ENCODE measurements at regions not wholly inside any gene's neighbourhood (a gene's known extent, or its start where the extent isn't known, plus 50 kb on each side); places are given as distances from the start of the nearest gene placed in this dataset.

- Histone ChIP-seq H3K9me3 (no peaks in the 10 kb centered on the region), H3K27ac (no peak overlapping the region), H3K36me3 (no peaks in the 10 kb centered on the region), H3K27me3 (no peaks in the 10 kb centered on the region), H3K4me3 (no peak overlapping the region), H3K4me1 (no peaks in the 10 kb centered on the region)
- no peak for ATAC-seq
- WGBS, 2 donors (ENCODE audit: low coverage in 1 of 2) = 85% methylated on average over 4 to 5 of the region's 5 CpGs
- TF ChIP-seq POLR2AphosphoS5 (IDR thresholded peaks at IDR 0.05) (no peak), POLR2A (IDR thresholded peaks at IDR 0.05) (no peak), CTCF (IDR thresholded peaks at IDR 0.05) (no peak), EP300 (IDR thresholded peaks at IDR 0.05) (no peak)
Observed at GRCh38 chr18:55768255-55768654, 180.3 kb upstream of the TCF4 start.

GRCh38 chr18:55764386-55764785 lies 176.4 kb upstream of the TCF4 start:
- H3K27ac ChIP-seq = no peak overlapping the region
- no peaks in the 10 kb centered on the region for H3K4me1 ChIP-seq
- WGBS, 2 donors (ENCODE audit: low coverage in 1 of 2) = 85 to 100% methylated on average over 3 to 5 of the region's 5 CpGs
- no peak for TF ChIP-seq POLR2A (IDR thresholded peaks at IDR 0.05)
- ATAC-seq = no peak
- H3K9me3 ChIP-seq = no peaks in the 10 kb centered on the region
- no peaks in the 10 kb centered on the region for H3K27me3 ChIP-seq
- no peaks in the 10 kb centered on the region for H3K36me3 ChIP-seq
- H3K4me3 ChIP-seq = no peak overlapping the region

- WGBS, 2 donors (ENCODE audit: low coverage in 1 of 2) = 67 to 80% methylated on average over 3 of the region's 4 CpGs
- Histone ChIP-seq H3K27me3 (no peaks in the 10 kb centered on the region), H3K4me1 (no peaks in the 10 kb centered on the region), H3K9me3 (no peaks in the 10 kb centered on the region), H3K4me3 (no peak overlapping the region), H3K27ac (no peak overlapping the region), H3K36me3 (no peaks in the 10 kb centered on the region)
- TF ChIP-seq CTCF (IDR thresholded peaks at IDR 0.05) (no peak), POLR2A (IDR thresholded peaks at IDR 0.05) (no peak), POLR2AphosphoS5 (IDR thresholded peaks at IDR 0.05) (no peak), EP300 (IDR thresholded peaks at IDR 0.05) (no peak)
- ATAC-seq = no peak
Observed at GRCh38 chr18:55763805-55764204, 175.8 kb upstream of the TCF4 start.

- Histone ChIP-seq H3K27me3 (no peaks in the 10 kb centered on the region), H3K27ac (no peak overlapping the region), H3K4me1 (no peaks in the 10 kb centered on the region), H3K36me3 (no peaks in the 10 kb centered on the region), H3K4me3 (no peak overlapping the region), H3K9me3 (no peaks in the 10 kb centered on the region)
- ATAC-seq = no peak
- TF ChIP-seq EP300 (IDR thresholded peaks at IDR 0.05) = no peak
- no peak for TF ChIP-seq CTCF (IDR thresholded peaks at IDR 0.05)
- TF ChIP-seq POLR2AphosphoS5 (IDR thresholded peaks at IDR 0.05) = no peak
- TF ChIP-seq POLR2A (IDR thresholded peaks at IDR 0.05) = no peak
- 49 to 71% methylated on average over 2 of the region's 2 CpGs for WGBS, 2 donors (ENCODE audit: low coverage in 1 of 2)
Observed at GRCh38 chr18:55763298-55763697, 175.3 kb upstream of the TCF4 start.

- Histone ChIP-seq H3K36me3 (no peaks in the 10 kb centered on the region), H3K4me1 (no peaks in the 10 kb centered on the region), H3K9me3 (no peaks in the 10 kb centered on the region), H3K27me3 (no peaks in the 10 kb centered on the region), H3K4me3 (no peak overlapping the region), H3K27ac (no peak overlapping the region)
- no peak for ATAC-seq
- TF ChIP-seq POLR2AphosphoS5 (IDR thresholded peaks at IDR 0.05) (no peak), EP300 (IDR thresholded peaks at IDR 0.05) (no peak), CTCF (IDR thresholded peaks at IDR 0.05) (no peak), POLR2A (IDR thresholded peaks at IDR 0.05) (no peak)
- 94 to 100% methylated on average over 3 of the region's 3 CpGs for WGBS, 2 donors (ENCODE audit: low coverage in 1 of 2)
Observed at GRCh38 chr18:55762424-55762823, 174.4 kb upstream of the TCF4 start.

Measured in gastroesophageal sphincter (tissue), 4 donors.